Naive thymus-derived CD8-positive, alpha-beta T cell (primary cell): ENCODE measurements at regions not wholly inside any gene's neighbourhood (a gene's known extent, or its start where the extent isn't known, plus 50 kb on each side); places are given as distances from the start of the nearest gene placed in this dataset.

Experiments used
- ATAC-seq, 2 donors: fragments of 150-1000 bp; cut with Tn5 transposase in 1 of 2; sonication (Bioruptor Pico), chemical (Tn5 transposase) in 1 of 2; 1 replicate in 1 of 2; 2 replicates in 1 of 2; pipeline ENCODE4 v1.10.0; 2021; ENCODE audit warnings: mild to moderate bottlenecking in 2 of 2, moderate library complexity in 2 of 2
- POLR2A ChIA-PET: fragments of 350-600 bp; sonication (Branson Sonifier 250); formaldehyde crosslinking; loops from one replicate; lab custom pipeline; 2021; ENCODE audit warnings: antibody characterized with exemption; lab: Charles Lee
- DNase-seq, 10 donors: peaks; one replicate each; pipeline versions ENCODE4 v3.0.0 to v3.0.0-alpha.2; 2020 to 2022
- H3K27ac Mint-ChIP-seq, 10 donors: one replicate each; pipeline ENCODE4 v1.8.0; 2020 to 2022; ENCODE audit warnings: mild to moderate bottlenecking in 10 of 10, mixed read lengths in 10 of 10, moderate library complexity in 4 of 10, inconsistent platforms in 1 of 10
- H3K27me3 Mint-ChIP-seq, 5 donors: one replicate each; pipeline ENCODE4 v1.8.0; 2021 to 2022; ENCODE audit warnings: mixed read lengths in 5 of 5
- H3K36me3 Mint-ChIP-seq, 3 donors: one replicate each; pipeline ENCODE4 v1.8.0; 2020 to 2022; ENCODE audit warnings: mixed read lengths in 3 of 3, mild to moderate bottlenecking in 2 of 3, inconsistent platforms in 1 of 3
- H3K4me1 Mint-ChIP-seq, 4 donors: one replicate each; pipeline ENCODE4 v1.8.0; 2021 to 2022; ENCODE audit warnings: mixed read lengths in 4 of 4
- H3K4me3 Mint-ChIP-seq, 10 donors: one replicate each; pipeline ENCODE4 v1.8.0; 2020 to 2022; ENCODE audit warnings: mild to moderate bottlenecking in 10 of 10, mixed read lengths in 10 of 10, moderate library complexity in 6 of 10, inconsistent platforms in 1 of 10
- H3K9me3 Mint-ChIP-seq, 9 donors: one replicate each; pipeline ENCODE4 v1.8.0; 2020 to 2022; ENCODE audit warnings: mixed read lengths in 9 of 9, mild to moderate bottlenecking in 3 of 9, inconsistent platforms in 1 of 9, moderate library complexity in 1 of 9

- Mint-ChIP-seq H3K4me3 (no peak overlapping the region), H3K27ac (no peak overlapping the region), H3K4me1 (peaks cover 0 to 10% (median 8%) of the 10 kb centered on the region in 4 donors), H3K36me3 (no peaks in the 10 kb centered on the region), H3K9me3 (peaks cover 0 to 10% (median 0%) of the 10 kb centered on the region in 9 donors), H3K27me3 (peaks cover 8 to 17% (median 11%) of the 10 kb centered on the region in 5 donors)
- ATAC-seq (no peak), DNase-seq (no peak)
- POLR2A ChIA-PET = no interaction called here
Observed at GRCh38 chr2:176766005-176766404, 446.6 kb upstream of the HNRNPA3 start.

- no peak overlapping the region for H3K4me3 Mint-ChIP-seq
- DNase-seq (no peak), ATAC-seq (no peak)
- POLR2A ChIA-PET = no interaction called here
- peaks cover 3 to 23% (median 11%) of the 10 kb centered on the region in 9 donors for H3K9me3 Mint-ChIP-seq
- peaks cover 0 to 10% (median 8%) of the 10 kb centered on the region in 4 donors for H3K4me1 Mint-ChIP-seq
- H3K27me3 Mint-ChIP-seq = peaks cover 4 to 21% (median 10%) of the 10 kb centered on the region in 5 donors
- H3K27ac Mint-ChIP-seq = peak overlapping the region in 1 of 10 donors; percentile 5
- peaks cover 0 to 13% (median 11%) of the 10 kb centered on the region in 3 donors for H3K36me3 Mint-ChIP-seq
Observed at GRCh38 chr2:176768185-176768584, 444.4 kb upstream of the HNRNPA3 start.

GRCh38 chr2:176769021-176769420 lies 443.6 kb upstream of the HNRNPA3 start:
- H3K36me3 Mint-ChIP-seq = peaks cover 0 to 17% (median 16%) of the 10 kb centered on the region in 3 donors
- ATAC-seq = no peak
- POLR2A ChIA-PET = no interaction called here
- peaks cover 4 to 19% (median 9%) of the 10 kb centered on the region in 5 donors for H3K27me3 Mint-ChIP-seq
- no peak overlapping the region for H3K4me3 Mint-ChIP-seq
- no peak overlapping the region for H3K27ac Mint-ChIP-seq
- no peak for DNase-seq
- peaks cover 0 to 10% (median 8%) of the 10 kb centered on the region in 4 donors for H3K4me1 Mint-ChIP-seq
- H3K9me3 Mint-ChIP-seq = peaks cover 9 to 31% (median 16%) of the 10 kb centered on the region in 9 donors

GRCh38 chr2:176769499-176770370 lies 442.9 kb upstream of the HNRNPA3 start:
- DNase-seq (no peak), ATAC-seq (no peak)
- peaks cover 2 to 19% (median 6%) of the 10 kb centered on the region in 5 donors for H3K27me3 Mint-ChIP-seq
- peaks cover 9 to 35% (median 16%) of the 10 kb centered on the region in 9 donors for H3K9me3 Mint-ChIP-seq
- H3K4me3 Mint-ChIP-seq = no peak overlapping the region
- H3K27ac Mint-ChIP-seq = peak overlapping the region in 1 of 10 donors; percentile 45
- peaks cover 0 to 10% (median 8%) of the 10 kb centered on the region in 4 donors for H3K4me1 Mint-ChIP-seq
- H3K36me3 Mint-ChIP-seq = peaks cover 0 to 21% (median 17%) of the 10 kb centered on the region in 3 donors
- POLR2A ChIA-PET = no interaction called here

- Mint-ChIP-seq H3K4me1 (peaks cover 0 to 10% (median 8%) of the 10 kb centered on the region in 4 donors), H3K27me3 (peaks cover 0 to 14% (median 5%) of the 10 kb centered on the region in 5 donors), H3K4me3 (no peak overlapping the region), H3K36me3 (peaks cover 0 to 21% (median 17%) of the 10 kb centered on the region in 3 donors), H3K9me3 (peaks cover 9 to 33% (median 16%) of the 10 kb centered on the region in 9 donors), H3K27ac (no peak overlapping the region)
- ATAC-seq = no peak
- POLR2A ChIA-PET = no interaction called here
- no peak for DNase-seq
Observed at GRCh38 chr2:176772816-176773215, 439.8 kb upstream of the HNRNPA3 start.

GRCh38 chr2:176774766-176775451 lies 437.7 kb upstream of the HNRNPA3 start:
- peaks cover 0 to 22% (median 18%) of the 10 kb centered on the region in 3 donors for H3K36me3 Mint-ChIP-seq
- H3K4me1 Mint-ChIP-seq = no peaks in the 10 kb centered on the region
- DNase-seq (no peak), ATAC-seq (no peak)
- H3K27ac Mint-ChIP-seq = no peak overlapping the region
- H3K4me3 Mint-ChIP-seq = no peak overlapping the region
- peaks cover 9 to 37% (median 17%) of the 10 kb centered on the region in 9 donors for H3K9me3 Mint-ChIP-seq
- H3K27me3 Mint-ChIP-seq = peaks cover 0 to 10% (median 1%) of the 10 kb centered on the region in 5 donors
- POLR2A ChIA-PET = no interaction called here

- no peak overlapping the region for H3K4me3 Mint-ChIP-seq
- peaks cover 0 to 31% (median 30%) of the 10 kb centered on the region in 3 donors for H3K36me3 Mint-ChIP-seq
- H3K9me3 Mint-ChIP-seq = peaks cover 6 to 46% (median 34%) of the 10 kb centered on the region in 9 donors
- no peak for DNase-seq
- ATAC-seq = no peak
- H3K4me1 Mint-ChIP-seq = peaks cover 5 to 11% (median 9%) of the 10 kb centered on the region in 4 donors
- POLR2A ChIA-PET = no interaction called here
- H3K27me3 Mint-ChIP-seq = peaks cover 0 to 10% (median 1%) of the 10 kb centered on the region in 5 donors
- H3K27ac Mint-ChIP-seq = no peak overlapping the region
Observed at GRCh38 chr2:176777262-176777661, 435.3 kb upstream of the HNRNPA3 start.

- Mint-ChIP-seq H3K4me1 (peaks cover 5 to 14% (median 9%) of the 10 kb centered on the region in 4 donors), H3K27ac (no peak overlapping the region), H3K9me3 (peaks cover 0 to 33% (median 30%) of the 10 kb centered on the region in 9 donors), H3K27me3 (peaks cover 0 to 1% (median 0%) of the 10 kb centered on the region in 5 donors), H3K4me3 (peak overlapping the region in 1 of 10 donors; percentile 3), H3K36me3 (peaks cover 0 to 23% (median 21%) of the 10 kb centered on the region in 3 donors)
- POLR2A ChIA-PET = no interaction called here
- no peak for DNase-seq
- ATAC-seq = no peak
Observed at GRCh38 chr2:176779917-176780316, 432.7 kb upstream of the HNRNPA3 start.

- ATAC-seq (no peak), DNase-seq (no peak)
- Mint-ChIP-seq H3K27me3 (no peaks in the 10 kb centered on the region), H3K9me3 (peaks cover 0 to 33% (median 28%) of the 10 kb centered on the region in 9 donors), H3K4me3 (peak overlapping the region in 1 of 10 donors; percentile 3), H3K36me3 (peaks cover 0 to 23% (median 21%) of the 10 kb centered on the region in 3 donors), H3K27ac (peak overlapping the region in 1 of 10 donors; percentile 24), H3K4me1 (peaks cover 5 to 14% (median 9%) of the 10 kb centered on the region in 4 donors)
- POLR2A ChIA-PET = no interaction called here
Observed at GRCh38 chr2:176780348-176780747, 432.2 kb upstream of the HNRNPA3 start.

GRCh38 chr2:176781570-176782217 lies 430.9 kb upstream of the HNRNPA3 start:
- DNase-seq (peak in 2 of 10 donors; percentile 3 to 4), ATAC-seq (peak in 1 of 2 donors; percentile 40)
- POLR2A ChIA-PET = no interaction called here
- peak overlapping the region in 9 of 10 donors; percentile 7 to 95 (median 68) for H3K27ac Mint-ChIP-seq
- H3K4me1 Mint-ChIP-seq = peaks cover 5 to 14% (median 9%) of the 10 kb centered on the region in 4 donors
- peaks cover 0 to 25% (median 23%) of the 10 kb centered on the region in 3 donors for H3K36me3 Mint-ChIP-seq
- H3K9me3 Mint-ChIP-seq = peaks cover 0 to 34% (median 28%) of the 10 kb centered on the region in 9 donors
- peak overlapping the region in 9 of 10 donors; percentile 8 to 51 (median 38) for H3K4me3 Mint-ChIP-seq
- H3K27me3 Mint-ChIP-seq = no peaks in the 10 kb centered on the region

GRCh38 chr2:176784633-176785200 lies 427.9 kb upstream of the HNRNPA3 start:
- POLR2A ChIA-PET = no interaction called here
- H3K9me3 Mint-ChIP-seq = peaks cover 0 to 34% (median 25%) of the 10 kb centered on the region in 9 donors
- peaks cover 5 to 14% (median 9%) of the 10 kb centered on the region in 4 donors for H3K4me1 Mint-ChIP-seq
- ATAC-seq (no peak), DNase-seq (no peak)
- no peaks in the 10 kb centered on the region for H3K27me3 Mint-ChIP-seq
- no peak overlapping the region for H3K4me3 Mint-ChIP-seq
- H3K36me3 Mint-ChIP-seq = peaks cover 0 to 23% (median 23%) of the 10 kb centered on the region in 3 donors
- H3K27ac Mint-ChIP-seq = no peak overlapping the region

- POLR2A ChIA-PET = no interaction called here
- H3K27me3 Mint-ChIP-seq = peaks cover 4 to 22% (median 6%) of the 10 kb centered on the region in 5 donors
- ATAC-seq = no peak
- H3K36me3 Mint-ChIP-seq = peaks cover 0 to 4% (median 0%) of the 10 kb centered on the region in 3 donors
- H3K4me3 Mint-ChIP-seq = no peak overlapping the region
- no peaks in the 10 kb centered on the region for H3K4me1 Mint-ChIP-seq
- peaks cover 0 to 3% (median 0%) of the 10 kb centered on the region in 9 donors for H3K9me3 Mint-ChIP-seq
- no peak for DNase-seq
- no peak overlapping the region for H3K27ac Mint-ChIP-seq
Observed at GRCh38 chr2:176789751-176790150, 422.8 kb upstream of the HNRNPA3 start.
